NCI-H2171 treated with DMSO at 0.1 percent for 48 hours (cell line): ENCODE measurements at regions not wholly inside any gene's neighbourhood (a gene's known extent, or its start where the extent isn't known, plus 50 kb on each side); places are given as distances from the start of the nearest gene placed in this dataset.
"Not testable (repeated sequence)": the region's sequence is repeated elsewhere in the genome, so short reads cannot be mapped to it uniquely, and the experiment has no call there.

Experiments used
- DNase-seq: peaks from one replicate; lab custom pipeline; 2025; lab: John Stamatoyannopoulos, UW

DNA sequence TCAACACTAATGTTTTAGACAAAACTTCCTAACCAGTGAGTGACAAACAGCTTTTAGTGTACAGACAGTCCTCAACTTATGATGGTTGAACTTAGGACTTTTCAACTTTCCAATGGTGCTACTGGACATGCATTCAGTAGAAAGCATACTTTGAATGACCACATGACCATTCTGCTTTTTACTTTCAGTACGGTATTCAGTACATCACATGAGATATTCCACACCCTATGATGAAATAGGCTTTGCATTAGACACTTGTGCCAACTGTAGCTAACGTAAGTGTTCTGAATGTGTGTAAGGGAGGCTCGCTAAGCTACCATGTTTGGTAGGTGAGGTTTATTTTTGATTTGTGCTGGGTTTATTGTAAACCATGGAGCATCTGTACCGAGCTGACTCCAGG, 113.7 kb downstream of the WNT7A start:
- no peak for DNase-seq

DNA sequence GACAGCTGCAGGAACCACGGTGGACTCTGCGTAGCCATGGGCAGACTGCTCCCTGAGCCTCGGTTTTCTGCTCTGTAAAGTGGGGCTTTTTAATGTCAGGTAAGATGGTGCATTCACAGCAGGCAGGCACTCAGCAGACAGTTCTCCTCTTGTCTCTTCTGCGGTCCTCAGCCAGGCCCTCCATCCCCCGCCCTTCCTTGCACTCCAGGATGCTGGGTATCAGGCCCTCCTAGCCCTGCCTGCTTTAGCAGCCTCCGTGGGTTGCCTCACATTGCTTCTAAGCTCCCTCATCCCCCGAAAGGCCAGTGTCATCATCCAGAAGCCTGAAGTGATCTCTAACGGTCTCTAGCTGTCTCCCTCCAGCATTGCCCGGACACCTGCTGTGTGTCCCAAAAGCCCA, 115.7 kb downstream of the WNT7A start:
- DNase-seq, result no peak

DNA sequence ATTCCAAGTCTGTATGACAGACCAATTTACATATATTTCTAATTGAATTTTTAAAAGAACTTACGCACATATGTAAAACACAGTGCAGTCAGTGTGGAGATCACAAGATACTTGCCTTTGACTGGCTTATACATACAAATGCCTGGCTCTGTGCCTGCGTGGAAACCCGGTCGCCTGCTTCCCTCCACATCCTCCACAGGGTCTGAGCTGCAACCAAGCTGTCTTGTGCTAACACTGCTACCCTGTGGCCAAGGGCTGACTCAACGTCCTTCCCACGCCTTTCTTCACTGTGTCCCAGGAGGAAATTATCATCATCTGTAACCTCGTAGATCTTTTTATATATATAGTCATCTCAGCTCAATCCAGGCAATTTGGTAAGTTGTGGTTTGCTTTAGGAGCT, 117.0 kb downstream of the WNT7A start:
- DNase-seq, result no peak

- no peak for DNase-seq
Observed at GRCh38 chr3:13750731-13751130, 129.1 kb downstream of the WNT7A start.

DNA sequence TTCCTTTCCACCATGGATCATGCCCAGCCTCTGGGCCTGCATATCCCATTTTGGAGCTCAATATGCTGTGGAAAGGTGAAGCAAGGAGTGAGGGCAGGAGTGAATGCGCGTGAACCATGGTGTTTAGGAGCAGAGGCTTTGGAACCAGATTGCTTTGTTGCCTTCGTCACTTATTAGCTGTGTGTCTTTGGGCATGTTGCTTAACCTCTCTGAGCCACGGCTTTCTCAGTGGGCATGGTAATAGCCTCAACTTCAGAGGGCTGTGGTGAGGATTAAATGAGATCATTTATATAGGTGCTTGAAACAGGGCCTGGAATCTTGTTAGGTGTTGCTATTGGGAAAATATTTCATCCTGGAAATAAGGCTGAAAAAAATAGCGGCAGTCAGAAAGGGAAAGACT, 129.7 kb downstream of the WNT7A start:
- no peak for DNase-seq

DNA sequence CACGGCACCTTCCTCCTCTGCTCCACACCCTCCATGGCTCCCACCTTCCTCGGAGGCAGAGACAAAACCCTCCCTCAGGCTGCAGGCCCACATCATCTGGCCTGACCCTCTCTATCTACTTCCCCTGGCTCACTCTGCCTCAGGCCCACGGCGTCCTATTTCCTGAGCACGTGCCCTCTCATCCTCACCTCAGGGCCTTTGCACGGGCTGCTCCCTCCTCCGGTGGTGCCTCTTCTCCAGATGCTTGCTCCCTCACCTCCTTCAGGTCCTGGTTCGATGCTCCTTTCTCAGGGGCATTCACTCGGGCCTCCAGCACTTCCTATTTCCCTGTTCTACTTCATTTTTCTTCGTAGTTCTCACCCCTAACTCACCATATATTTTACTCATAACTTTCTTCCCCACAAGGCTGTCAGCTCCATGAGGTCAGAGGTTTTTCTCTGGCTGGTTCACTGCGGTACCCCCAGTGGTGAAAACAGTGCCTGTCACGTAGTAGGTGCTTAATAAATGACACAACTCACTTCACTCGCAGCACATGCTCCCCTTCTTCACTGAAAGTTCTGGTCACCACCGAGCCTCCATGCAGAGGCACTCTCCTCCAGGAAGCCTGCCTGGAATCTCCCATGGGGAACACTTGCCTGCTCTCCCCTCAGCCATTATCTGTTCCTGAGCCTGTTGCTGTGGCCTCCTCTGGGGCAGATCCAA, 130.7 kb downstream of the WNT7A start:
- DNase-seq, result no peak

DNA sequence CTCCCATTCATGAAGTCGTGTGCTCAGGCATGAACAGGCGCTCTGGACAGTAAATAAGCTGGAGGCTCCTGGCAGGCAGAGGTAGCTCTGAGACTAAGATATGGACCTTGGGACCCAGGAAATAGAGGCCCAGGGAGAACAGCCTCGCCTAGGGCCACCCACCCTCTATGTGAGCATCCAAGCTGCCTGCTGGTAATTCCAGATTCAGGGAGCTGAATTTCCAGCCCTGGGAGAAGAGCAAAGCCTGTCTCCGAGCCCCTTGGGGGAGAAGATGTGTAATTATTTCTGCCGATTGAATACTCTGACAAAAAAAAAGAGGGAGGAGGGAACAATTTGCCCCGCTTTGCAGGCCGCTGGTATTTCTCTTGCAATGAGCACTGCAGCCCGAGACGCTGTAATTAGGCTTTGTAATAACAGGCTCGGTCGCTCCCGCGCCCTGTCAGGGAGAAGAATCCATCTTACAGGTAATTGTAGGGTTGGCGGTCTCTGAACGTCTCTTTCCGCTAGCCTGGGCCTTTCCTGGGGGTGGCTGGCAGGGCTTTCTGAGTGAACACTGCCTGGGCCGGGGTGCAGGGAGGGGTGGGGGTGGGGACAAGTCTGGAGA, 131.5 kb downstream of the WNT7A start:
- DNase-seq, result no peak

DNA sequence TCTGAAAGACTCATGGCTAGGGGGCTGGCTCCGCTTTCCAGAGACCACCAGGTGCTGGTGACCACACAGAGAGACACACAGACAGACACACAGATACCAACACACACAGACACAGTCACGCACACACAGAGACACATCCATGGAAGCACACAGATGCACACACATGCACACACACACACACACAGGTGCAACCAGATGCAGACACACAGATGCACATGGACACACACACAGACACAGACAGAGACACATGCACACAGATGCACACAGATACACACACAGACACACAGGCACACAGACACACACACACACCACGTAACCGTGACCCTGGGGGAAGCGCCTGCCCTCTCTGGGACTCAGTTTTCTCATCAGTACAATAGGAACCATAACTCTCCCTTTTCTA, 132.2 kb downstream of the WNT7A start:
- DNase-seq, result no peak

DNA sequence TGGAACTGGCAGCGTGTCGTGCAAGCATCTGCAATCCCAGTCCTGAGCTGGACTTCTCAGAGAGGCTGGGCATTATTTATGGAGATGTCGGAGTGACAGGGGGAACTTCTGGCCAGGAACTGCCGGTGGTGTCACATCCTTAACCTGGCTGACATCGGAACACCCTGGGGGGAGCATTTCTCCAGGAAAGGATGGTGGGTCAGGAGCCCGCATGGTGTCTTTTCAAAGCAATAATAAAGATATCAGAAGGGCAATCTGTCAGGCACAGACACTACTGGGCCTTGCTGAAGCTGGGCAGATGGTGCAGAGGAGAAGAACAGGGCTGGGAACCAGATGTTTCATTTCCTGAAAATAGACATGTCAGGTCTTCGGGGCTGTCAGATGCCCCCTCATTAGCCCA, 133.5 kb downstream of the WNT7A start:
- no peak for DNase-seq

DNA sequence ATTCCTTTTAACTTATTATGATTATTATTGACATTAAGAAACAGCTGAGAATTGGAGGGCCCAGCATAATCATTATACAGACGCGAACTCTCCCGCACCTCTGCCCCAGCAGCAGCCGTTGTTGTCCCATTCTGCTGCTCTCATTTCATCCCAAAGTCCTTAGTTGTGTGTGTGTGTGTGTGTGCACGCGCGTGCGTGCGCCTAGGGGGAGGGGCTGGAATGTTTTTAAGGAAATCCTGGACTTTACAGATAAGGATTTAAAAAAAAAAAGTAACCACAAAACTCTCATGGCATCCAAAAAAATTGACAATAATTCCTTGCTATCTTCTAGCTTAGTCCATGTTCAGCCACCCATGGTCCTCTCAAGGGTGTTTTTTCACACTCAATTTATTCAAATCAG, 134.2 kb downstream of the WNT7A start:
- no peak for DNase-seq

DNA sequence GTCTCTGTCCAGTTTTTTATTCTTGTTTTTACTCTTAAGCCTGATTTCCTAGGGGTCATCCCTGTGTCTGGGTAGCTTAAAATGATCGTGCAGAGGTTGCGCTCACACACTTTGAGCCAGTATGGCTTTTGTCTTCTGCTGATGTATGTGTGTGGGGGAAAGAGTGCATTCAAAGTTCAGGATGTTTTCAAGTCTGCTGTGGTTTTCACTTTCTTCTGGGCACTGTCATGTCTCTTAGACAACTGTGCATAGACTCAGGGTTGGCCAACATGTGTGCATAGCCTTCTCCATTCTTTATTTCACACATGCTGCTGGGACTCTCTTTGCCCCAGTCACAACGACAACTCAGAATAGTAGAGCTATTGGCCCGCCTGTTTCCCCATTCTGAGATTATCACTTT, 139.1 kb downstream of the WNT7A start:
- no peak for DNase-seq

DNA sequence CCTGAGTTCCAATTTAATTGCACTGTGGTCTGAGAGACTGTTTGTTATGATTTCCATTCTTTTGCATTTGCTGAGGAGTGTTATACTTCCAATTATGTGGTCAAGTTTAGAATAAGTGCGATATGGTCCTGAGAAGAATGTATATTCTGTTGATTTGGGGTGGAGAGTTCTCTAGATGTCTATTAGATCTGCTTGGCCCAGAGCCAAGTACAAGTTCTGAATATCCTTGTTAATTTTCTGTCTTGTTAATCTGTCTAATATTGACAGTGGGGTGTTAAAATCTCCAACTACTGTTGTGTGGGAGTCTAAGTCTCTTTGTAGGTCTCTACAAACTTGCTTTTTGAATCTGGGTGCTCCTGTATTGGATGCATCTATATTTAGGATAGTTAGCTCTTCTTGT, 146.1 kb downstream of the WNT7A start:
- DNase-seq, result not testable (repeated sequence)

DNA sequence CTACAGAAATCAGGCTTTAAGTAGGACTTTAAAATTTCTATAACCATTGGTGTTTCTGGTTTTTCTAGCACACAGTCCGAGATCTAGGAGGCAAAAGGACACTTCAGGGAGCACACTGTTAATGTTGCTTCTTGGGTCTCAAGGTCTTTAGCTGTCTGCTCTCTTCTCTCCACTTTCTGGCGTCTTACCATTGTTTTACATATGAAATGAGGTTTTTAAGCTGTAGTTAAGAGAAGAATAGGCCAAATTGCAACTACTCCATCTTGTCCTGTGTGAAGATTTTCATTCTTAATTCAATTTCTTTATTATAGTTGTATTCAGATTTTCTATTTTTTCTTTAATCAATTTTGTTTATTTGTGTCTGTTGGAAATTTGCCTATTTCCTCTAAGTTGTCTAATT, 151.4 kb downstream of the WNT7A start:
- no peak for DNase-seq

DNA sequence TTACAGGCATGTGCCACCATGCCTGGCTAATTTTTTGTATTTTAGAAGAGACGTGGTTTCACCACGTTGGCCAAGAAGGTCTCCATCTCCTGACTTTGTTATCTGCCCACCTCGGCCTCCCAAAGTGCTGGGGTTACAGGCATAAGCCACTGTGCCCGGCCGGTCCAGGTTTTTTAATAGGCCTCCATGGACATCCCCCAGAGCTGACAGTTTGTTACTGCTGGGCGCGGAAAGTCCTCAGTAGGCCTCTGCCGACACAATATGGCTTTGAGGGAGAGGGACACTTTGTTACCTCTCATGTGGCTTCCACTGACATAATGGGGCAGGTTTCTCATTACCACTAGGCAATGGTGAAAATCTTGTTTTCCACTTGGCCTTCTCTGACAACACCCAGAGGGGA, 152.0 kb downstream of the WNT7A start:
- DNase-seq, result no peak

DNA sequence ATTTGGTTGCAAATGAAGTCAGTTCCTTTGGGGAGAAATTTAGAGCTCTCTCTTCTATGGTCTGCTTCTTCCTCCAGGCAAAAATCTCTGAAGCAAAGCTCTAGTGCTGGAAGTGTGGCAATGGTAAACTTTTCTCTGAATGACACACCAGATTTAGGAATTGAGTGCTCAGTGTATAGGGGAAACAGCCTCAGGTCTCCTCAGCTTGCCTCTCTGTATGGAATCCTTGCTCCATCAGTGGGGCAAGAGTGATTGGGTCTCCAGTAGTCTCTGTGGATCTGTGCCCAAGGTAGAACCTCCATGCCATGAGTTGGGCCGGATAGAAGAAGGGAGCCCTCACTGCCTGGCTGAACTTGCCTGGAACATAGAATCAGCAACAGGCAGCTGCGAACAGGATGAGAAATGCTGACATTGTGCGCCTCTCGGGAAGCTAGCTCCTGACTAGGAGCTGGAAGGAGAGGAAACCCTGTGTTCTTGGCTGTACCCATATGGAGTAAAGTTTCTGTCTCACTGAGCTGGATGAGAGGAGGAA, 156.1 kb downstream of the WNT7A start:
- DNase-seq, result no peak

DNA sequence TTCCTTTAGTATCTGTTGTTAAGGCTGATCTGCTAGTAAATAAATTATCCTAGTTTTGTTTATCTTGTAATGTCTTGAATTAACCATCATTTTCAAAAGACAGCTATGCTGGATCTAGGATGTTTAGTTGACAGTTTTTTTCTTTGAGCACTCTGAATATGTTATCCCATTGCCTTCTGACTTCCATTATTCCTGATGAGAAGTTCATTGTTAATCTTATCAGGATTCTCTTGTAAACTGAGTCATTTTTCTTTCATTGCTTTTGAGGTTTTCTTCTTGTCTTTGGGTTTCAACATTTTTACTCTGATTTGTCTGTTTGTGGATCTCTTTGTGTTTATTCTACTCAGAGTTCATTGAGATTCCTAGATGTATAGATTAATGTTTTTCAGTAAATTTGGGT, 157.7 kb downstream of the WNT7A start:
- no peak for DNase-seq

DNA sequence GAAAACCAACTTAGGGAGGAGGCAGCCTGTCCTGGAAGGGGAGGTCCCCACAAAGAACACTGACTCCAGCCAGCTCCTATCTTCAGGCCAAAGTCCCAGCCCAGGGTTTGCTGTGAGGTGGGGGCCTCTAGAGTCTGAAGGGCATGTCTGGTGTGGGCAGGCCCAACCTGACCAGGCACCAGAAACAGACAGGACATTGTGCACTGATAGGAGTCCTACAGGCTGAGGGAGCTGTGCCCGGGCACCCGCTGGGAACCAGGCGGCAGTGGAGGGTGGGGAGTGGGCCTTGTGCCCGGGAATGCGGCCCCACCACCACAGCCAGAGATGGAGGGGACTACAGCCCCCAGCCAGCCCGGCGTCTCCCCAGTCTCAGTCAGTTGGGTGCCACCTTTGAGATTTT, 161.4 kb downstream of the WNT7A start:
- DNase-seq, result no peak

GRCh38 chr3:13718000-13718399, 161.9 kb downstream of the WNT7A start:
- no peak for DNase-seq

- DNase-seq, result no peak
Observed at GRCh38 chr3:13717222-13717895, 162.5 kb downstream of the WNT7A start.

DNA sequence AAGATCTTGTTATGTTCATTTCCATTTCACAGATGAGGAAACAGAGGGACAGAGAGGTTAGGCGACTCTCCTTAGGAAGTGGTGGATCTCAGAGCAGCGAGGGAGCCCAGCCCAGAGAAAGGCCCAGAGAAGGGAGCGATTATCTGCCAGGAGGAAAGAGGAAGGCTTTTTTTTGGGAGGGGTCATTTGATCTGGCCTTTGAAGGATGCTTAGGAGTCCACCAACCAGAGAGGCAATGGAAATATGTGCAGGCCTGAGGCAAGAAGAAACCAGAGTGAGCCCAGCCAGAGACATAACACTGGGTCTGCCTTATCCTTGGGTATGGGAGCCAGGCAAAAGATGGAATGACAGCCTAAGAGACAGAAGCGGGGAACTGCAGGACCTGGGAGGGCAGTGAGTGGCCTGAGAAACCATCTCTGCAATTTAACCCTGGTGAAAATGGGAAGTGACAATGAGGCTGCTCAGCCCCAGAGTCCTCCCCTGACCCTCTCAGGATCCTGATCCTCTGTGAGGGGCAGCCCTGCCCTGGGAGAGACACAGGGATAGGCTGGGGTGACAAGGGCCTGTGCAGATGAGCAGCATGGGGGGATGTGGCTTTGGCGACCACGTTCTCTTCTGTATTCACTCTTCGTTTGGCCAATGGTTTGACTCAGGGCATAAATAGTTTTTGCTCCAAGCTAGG, 163.2 kb downstream of the WNT7A start:
- no peak for DNase-seq

DNA sequence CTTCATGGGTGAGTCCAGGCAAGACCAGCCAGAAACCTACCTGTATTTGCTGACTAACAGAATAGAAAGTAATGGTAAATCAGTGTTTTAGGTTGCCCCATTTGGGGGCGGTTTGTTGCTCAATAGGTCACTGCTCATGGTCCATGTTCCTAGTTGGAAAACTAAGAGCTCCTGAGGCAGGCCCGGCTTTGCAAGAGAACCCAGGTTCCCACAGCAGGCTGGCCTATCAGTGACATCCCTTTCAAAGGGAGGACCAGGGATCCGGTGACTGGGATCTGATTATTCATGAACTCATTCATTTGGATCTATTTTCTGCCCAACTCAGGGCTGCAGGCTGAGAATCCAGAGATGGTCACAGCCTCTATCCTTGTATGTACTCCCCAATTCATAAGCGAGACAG, 163.9 kb downstream of the WNT7A start:
- no peak for DNase-seq

DNA sequence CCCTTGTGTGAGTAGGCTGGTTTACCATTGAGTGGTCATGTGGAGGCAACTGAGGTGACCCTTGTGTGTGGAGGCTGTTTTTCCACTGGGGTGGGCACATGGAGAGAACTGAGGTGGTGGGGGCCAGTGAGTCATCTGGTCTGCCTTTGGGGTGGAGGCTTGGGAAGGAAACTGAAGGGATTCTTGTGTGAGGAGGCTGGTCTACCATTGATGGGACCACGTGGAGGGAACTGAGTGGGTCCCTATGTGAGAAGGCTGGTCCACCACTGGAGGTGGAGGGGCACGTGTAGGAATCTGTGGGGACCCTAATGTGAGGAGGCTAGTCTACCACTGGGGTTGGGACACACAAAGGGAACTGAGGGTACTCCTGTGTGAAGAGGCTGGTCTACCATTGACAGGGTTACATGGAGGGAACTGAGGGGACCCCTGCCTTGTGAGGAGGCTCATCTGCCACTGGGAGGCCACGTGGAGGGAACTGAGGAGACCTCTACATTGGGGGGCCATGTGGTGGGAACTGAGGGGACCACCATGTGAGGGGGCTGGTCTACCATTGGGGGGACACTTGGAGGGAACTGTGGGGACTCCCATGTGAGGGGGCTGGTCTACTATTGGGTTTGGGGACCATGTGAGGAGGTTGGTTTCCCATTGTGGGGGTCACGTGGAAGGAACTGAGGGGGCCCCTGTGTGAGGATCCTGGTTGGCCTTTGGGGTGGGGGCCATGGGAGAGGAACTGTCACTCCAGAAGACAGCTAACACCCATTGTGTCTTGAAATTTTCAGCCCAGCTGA, 164.5 kb downstream of the WNT7A start:
- no peak for DNase-seq
